ENCODE measurements at regions not wholly inside any gene's neighbourhood (a gene's known extent, or its start where the extent isn't known, plus 50 kb on each side); places are given as distances from the start of the nearest gene placed in this dataset.

- 43 to 59% methylated on average over 1 of the region's 1 CpG for WGBS, 2 donors
- intact Hi-C loops (cut with DNase I), result no loop called here
- ATAC-seq (ENCODE audit: low FRiP score), result no peak
- Histone ChIP-seq H3K36me3 (ENCODE audit: control insufficient read depth in 1 of 2, insufficient read depth in 2 of 2, low read length in 1 of 2) (no peaks in the 10 kb centered on the region), H3K4me1 (ENCODE audit: control insufficient read depth in 1 of 2, insufficient read depth in 2 of 2, low read length in 2 of 2) (no peaks in the 10 kb centered on the region), H3K4me3 (ENCODE audit: low read length in 2 of 2) (no peak overlapping the region), H3K9me3 (ENCODE audit: control insufficient read depth, low read length) (no peaks in the 10 kb centered on the region), H3K27me3 (ENCODE audit: control insufficient read depth in 1 of 2, insufficient read depth in 2 of 2, low read length in 1 of 2) (no peaks in the 10 kb centered on the region), H3K27ac (ENCODE audit: low read depth in 1 of 2, low read length in 2 of 2) (no peak overlapping the region)
- DNase-seq, result no peak
These were observed 663.6 kb downstream of the GBE1 start for GRCh38 chr3:81097889-81098288.

GRCh38 chr3:81095956-81096355 is 665.5 kb downstream of the GBE1 start:
- no peak for ATAC-seq (ENCODE audit: low FRiP score)
- intact Hi-C loops (cut with DNase I), result no loop called here
- Histone ChIP-seq H3K9me3 (ENCODE audit: control insufficient read depth, low read length) (no peaks in the 10 kb centered on the region), H3K27ac (ENCODE audit: low read depth in 1 of 2, low read length in 2 of 2) (no peak overlapping the region), H3K4me3 (ENCODE audit: low read length in 2 of 2) (no peak overlapping the region), H3K36me3 (ENCODE audit: control insufficient read depth in 1 of 2, insufficient read depth in 2 of 2, low read length in 1 of 2) (no peaks in the 10 kb centered on the region), H3K4me1 (ENCODE audit: control insufficient read depth in 1 of 2, insufficient read depth in 2 of 2, low read length in 2 of 2) (no peaks in the 10 kb centered on the region), H3K27me3 (ENCODE audit: control insufficient read depth in 1 of 2, insufficient read depth in 2 of 2, low read length in 1 of 2) (no peaks in the 10 kb centered on the region)
- DNase-seq, result no peak
- 26 to 27% methylated on average over 5 of the region's 5 CpGs for WGBS, 2 donors

GRCh38 chr3:81094986-81095385 is 666.5 kb downstream of the GBE1 start:
- intact Hi-C loops (cut with DNase I), result no loop called here
- DNase-seq (no peak), ATAC-seq (ENCODE audit: low FRiP score) (no peak)
- Histone ChIP-seq H3K27ac (ENCODE audit: low read depth in 1 of 2, low read length in 2 of 2) (no peak overlapping the region), H3K9me3 (ENCODE audit: control insufficient read depth, low read length) (no peaks in the 10 kb centered on the region), H3K27me3 (ENCODE audit: control insufficient read depth in 1 of 2, insufficient read depth in 2 of 2, low read length in 1 of 2) (no peaks in the 10 kb centered on the region), H3K4me3 (ENCODE audit: low read length in 2 of 2) (no peak overlapping the region), H3K36me3 (ENCODE audit: control insufficient read depth in 1 of 2, insufficient read depth in 2 of 2, low read length in 1 of 2) (no peaks in the 10 kb centered on the region), H3K4me1 (ENCODE audit: control insufficient read depth in 1 of 2, insufficient read depth in 2 of 2, low read length in 2 of 2) (no peaks in the 10 kb centered on the region)
- WGBS, 2 donors, result 81 to 85% methylated on average over 7 of the region's 7 CpGs

- intact Hi-C loops (cut with DNase I), result no loop called here
- no peak for DNase-seq
- 77 to 84% methylated on average over 3 of the region's 3 CpGs for WGBS, 2 donors
These were observed 673.8 kb downstream of the GBE1 start for GRCh38 chr3:81087607-81088006.

GRCh38 chr3:81086348-81086747 is 675.1 kb downstream of the GBE1 start:
- no peak overlapping the region for H3K4me3 ChIP-seq (ENCODE audit: low read length in 2 of 2)
- WGBS, 2 donors, result 78% methylated on average over 2 of the region's 2 CpGs
- no peaks in the 10 kb centered on the region for H3K4me1 ChIP-seq (ENCODE audit: control insufficient read depth in 1 of 2, insufficient read depth in 2 of 2, low read length in 2 of 2)
- no peaks in the 10 kb centered on the region for H3K9me3 ChIP-seq (ENCODE audit: control insufficient read depth, low read length)
- no peak for DNase-seq
- H3K36me3 ChIP-seq (ENCODE audit: control insufficient read depth in 1 of 2, insufficient read depth in 2 of 2, low read length in 1 of 2), result no peaks in the 10 kb centered on the region
- no peak for ATAC-seq (ENCODE audit: low FRiP score)
- H3K27ac ChIP-seq (ENCODE audit: low read depth in 1 of 2, low read length in 2 of 2), result no peak overlapping the region
- H3K27me3 ChIP-seq (ENCODE audit: control insufficient read depth in 1 of 2, insufficient read depth in 2 of 2, low read length in 1 of 2), result no peaks in the 10 kb centered on the region
- intact Hi-C loops (cut with DNase I), result no loop called here

More at GRCh38 chr3:81087607-81088006, 673.8 kb downstream of the GBE1 start:
- no peak for ATAC-seq (ENCODE audit: low FRiP score)
- no peak overlapping the region for H3K4me3 ChIP-seq (ENCODE audit: low read length in 2 of 2)
- no peaks in the 10 kb centered on the region for H3K27me3 ChIP-seq (ENCODE audit: control insufficient read depth in 1 of 2, insufficient read depth in 2 of 2, low read length in 1 of 2)
- no peaks in the 10 kb centered on the region for H3K4me1 ChIP-seq (ENCODE audit: control insufficient read depth in 1 of 2, insufficient read depth in 2 of 2, low read length in 2 of 2)
- no peaks in the 10 kb centered on the region for H3K36me3 ChIP-seq (ENCODE audit: control insufficient read depth in 1 of 2, insufficient read depth in 2 of 2, low read length in 1 of 2)
- no peak overlapping the region for H3K27ac ChIP-seq (ENCODE audit: low read depth in 1 of 2, low read length in 2 of 2)
- no peaks in the 10 kb centered on the region for H3K9me3 ChIP-seq (ENCODE audit: control insufficient read depth, low read length)

- H3K9me3 ChIP-seq (ENCODE audit: control insufficient read depth, low read length), result no peaks in the 10 kb centered on the region
- H3K4me1 ChIP-seq (ENCODE audit: control insufficient read depth in 1 of 2, insufficient read depth in 2 of 2, low read length in 2 of 2), result no peaks in the 10 kb centered on the region
- H3K4me3 ChIP-seq (ENCODE audit: low read length in 2 of 2), result no peak overlapping the region
- H3K27me3 ChIP-seq (ENCODE audit: control insufficient read depth in 1 of 2, insufficient read depth in 2 of 2, low read length in 1 of 2), result no peaks in the 10 kb centered on the region
- WGBS, 2 donors, result 74 to 75% methylated on average over 5 of the region's 5 CpGs
- DNase-seq (no peak), ATAC-seq (ENCODE audit: low FRiP score) (no peak)
- no peak overlapping the region for H3K27ac ChIP-seq (ENCODE audit: low read depth in 1 of 2, low read length in 2 of 2)
- no peaks in the 10 kb centered on the region for H3K36me3 ChIP-seq (ENCODE audit: control insufficient read depth in 1 of 2, insufficient read depth in 2 of 2, low read length in 1 of 2)
- intact Hi-C loops (cut with DNase I), result no loop called here
These were observed 680.8 kb downstream of the GBE1 start for GRCh38 chr3:81080608-81081007.

- no peaks in the 10 kb centered on the region for H3K4me1 ChIP-seq (ENCODE audit: control insufficient read depth in 1 of 2, insufficient read depth in 2 of 2, low read length in 2 of 2)
- no peak overlapping the region for H3K4me3 ChIP-seq (ENCODE audit: low read length in 2 of 2)
- ATAC-seq (ENCODE audit: low FRiP score), result no peak
- H3K27ac ChIP-seq (ENCODE audit: low read depth in 1 of 2, low read length in 2 of 2), result no peak overlapping the region
- H3K36me3 ChIP-seq (ENCODE audit: control insufficient read depth in 1 of 2, insufficient read depth in 2 of 2, low read length in 1 of 2), result no peaks in the 10 kb centered on the region
- intact Hi-C loops (cut with DNase I), result no loop called here
- no peaks in the 10 kb centered on the region for H3K27me3 ChIP-seq (ENCODE audit: control insufficient read depth in 1 of 2, insufficient read depth in 2 of 2, low read length in 1 of 2)
- 78 to 89% methylated on average over 4 of the region's 4 CpGs for WGBS, 2 donors
- no peak for DNase-seq
- no peaks in the 10 kb centered on the region for H3K9me3 ChIP-seq (ENCODE audit: control insufficient read depth, low read length)
These were observed 688.9 kb downstream of the GBE1 start for GRCh38 chr3:81072591-81072990.

- Histone ChIP-seq H3K27ac (ENCODE audit: low read depth in 1 of 2, low read length in 2 of 2) (no peak overlapping the region), H3K4me3 (ENCODE audit: low read length in 2 of 2) (no peak overlapping the region), H3K36me3 (ENCODE audit: control insufficient read depth in 1 of 2, insufficient read depth in 2 of 2, low read length in 1 of 2) (no peaks in the 10 kb centered on the region), H3K9me3 (ENCODE audit: control insufficient read depth, low read length) (peaks cover 3% of the 10 kb centered on the region), H3K4me1 (ENCODE audit: control insufficient read depth in 1 of 2, insufficient read depth in 2 of 2, low read length in 2 of 2) (no peaks in the 10 kb centered on the region), H3K27me3 (ENCODE audit: control insufficient read depth in 1 of 2, insufficient read depth in 2 of 2, low read length in 1 of 2) (no peaks in the 10 kb centered on the region)
- DNase-seq (no peak), ATAC-seq (ENCODE audit: low FRiP score) (no peak)
- intact Hi-C loops (cut with DNase I), result no loop called here
- 79 to 80% methylated on average over 1 of the region's 1 CpG for WGBS, 2 donors
These were observed 692.9 kb downstream of the GBE1 start for GRCh38 chr3:81068546-81068945.

GRCh38 chr3:81063896-81064295 is 697.5 kb downstream of the GBE1 start:
- no peak overlapping the region for H3K4me3 ChIP-seq (ENCODE audit: low read length in 2 of 2)
- no peak for ATAC-seq (ENCODE audit: low FRiP score)
- H3K27me3 ChIP-seq (ENCODE audit: control insufficient read depth in 1 of 2, insufficient read depth in 2 of 2, low read length in 1 of 2), result no peaks in the 10 kb centered on the region
- intact Hi-C loops (cut with DNase I), result no loop called here
- peaks cover 3% of the 10 kb centered on the region for H3K9me3 ChIP-seq (ENCODE audit: control insufficient read depth, low read length)
- H3K36me3 ChIP-seq (ENCODE audit: control insufficient read depth in 1 of 2, insufficient read depth in 2 of 2, low read length in 1 of 2), result no peaks in the 10 kb centered on the region
- no peaks in the 10 kb centered on the region for H3K4me1 ChIP-seq (ENCODE audit: control insufficient read depth in 1 of 2, insufficient read depth in 2 of 2, low read length in 2 of 2)
- no peak overlapping the region for H3K27ac ChIP-seq (ENCODE audit: low read depth in 1 of 2, low read length in 2 of 2)
- DNase-seq, result no peak

All from aorta (tissue), 5 donors.